ENCODE measurements at regions not wholly inside any gene's neighbourhood (a gene's known extent, or its start where the extent isn't known, plus 50 kb on each side); places are given as distances from the start of the nearest gene placed in this dataset.

- DNase-seq, result no peak
- Mint-ChIP-seq H3K27me3 (ENCODE audit: low read depth) (no peaks in the 10 kb centered on the region), H3K9me3 (no peaks in the 10 kb centered on the region), H3K4me3 (no peak overlapping the region), H3K27ac (no peak overlapping the region), H3K36me3 (ENCODE audit: insufficient read depth in 1 of 3, low read depth in 3 of 3) (no peaks in the 10 kb centered on the region), H3K4me1 (peaks cover 6 to 11% of the 10 kb centered on the region in 2 experiments)
- TF ChIP-seq, protein P1, sequence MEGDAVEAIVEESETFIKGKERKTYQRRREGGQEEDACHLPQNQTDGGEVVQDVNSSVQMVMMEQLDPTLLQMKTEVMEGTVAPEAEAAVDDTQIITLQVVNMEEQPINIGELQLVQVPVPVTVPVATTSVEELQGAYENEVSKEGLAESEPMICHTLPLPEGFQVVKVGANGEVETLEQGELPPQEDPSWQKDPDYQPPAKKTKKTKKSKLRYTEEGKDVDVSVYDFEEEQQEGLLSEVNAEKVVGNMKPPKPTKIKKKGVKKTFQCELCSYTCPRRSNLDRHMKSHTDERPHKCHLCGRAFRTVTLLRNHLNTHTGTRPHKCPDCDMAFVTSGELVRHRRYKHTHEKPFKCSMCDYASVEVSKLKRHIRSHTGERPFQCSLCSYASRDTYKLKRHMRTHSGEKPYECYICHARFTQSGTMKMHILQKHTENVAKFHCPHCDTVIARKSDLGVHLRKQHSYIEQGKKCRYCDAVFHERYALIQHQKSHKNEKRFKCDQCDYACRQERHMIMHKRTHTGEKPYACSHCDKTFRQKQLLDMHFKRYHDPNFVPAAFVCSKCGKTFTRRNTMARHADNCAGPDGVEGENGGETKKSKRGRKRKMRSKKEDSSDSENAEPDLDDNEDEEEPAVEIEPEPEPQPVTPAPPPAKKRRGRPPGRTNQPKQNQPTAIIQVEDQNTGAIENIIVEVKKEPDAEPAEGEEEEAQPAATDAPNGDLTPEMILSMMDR (conservative IDR thresholded peaks at IDR 0.05), result no peak
- Histone ChIP-seq H3K4ac (ENCODE audit: low read depth, low read length) (no peak overlapping the region), H3K27ac (ENCODE audit: insufficient read length, low read depth, low read length) (no peak overlapping the region), H3K23me2 (ENCODE audit: insufficient read length, low read depth, low read length, poor library complexity, severe bottlenecking) (no peaks in the 10 kb centered on the region), H3K79me1 (ENCODE audit: insufficient read depth, low read depth, low read length, poor library complexity, severe bottlenecking) (no peaks in the 10 kb centered on the region), H2BK15ac (ENCODE audit: low read depth, low read length) (no peak overlapping the region), H3K23ac (ENCODE audit: insufficient read length, low read depth, low read length) (no peak overlapping the region), H4K8ac (replicated peaks; ENCODE audit: insufficient read length, low read depth, low read length) (no peak overlapping the region), H4K20me1 (ENCODE audit: control insufficient read depth, insufficient read depth, insufficient read length) (no peaks in the 10 kb centered on the region), H2BK5ac (ENCODE audit: insufficient read length, low read length) (no peak overlapping the region), H2BK12ac (ENCODE audit: insufficient read length, low read depth, low read length) (no peak overlapping the region), H4K91ac (ENCODE audit: insufficient read length, low read depth, low read length) (no peak overlapping the region), H4K5ac (ENCODE audit: insufficient read length, low read depth, low read length) (no peak overlapping the region), H3T11ph (ENCODE audit: low read length) (no peak overlapping the region), H2AK5ac (ENCODE audit: insufficient read length, low read length) (no peak overlapping the region), H2BK120ac (ENCODE audit: low read depth, low read length, poor library complexity, severe bottlenecking) (no peak overlapping the region), H3K4me2 (ENCODE audit: insufficient read depth, insufficient read length, low read length) (no peak overlapping the region), H2BK20ac (ENCODE audit: low read depth, low read length, poor library complexity, severe bottlenecking) (no peak overlapping the region), H3K79me2 (ENCODE audit: insufficient read depth, low read length) (no peaks in the 10 kb centered on the region), H3K4me1 (ENCODE audit: insufficient read depth, low read length) (0 out of 2 replicates have a peak, but pooled peaks cover 2% of the 10 kb centered on the region), H3K14ac (ENCODE audit: insufficient read depth, low read length) (no peak overlapping the region), H3K9me3 (ENCODE audit: control insufficient read depth, low read depth, low read length) (no peaks in the 10 kb centered on the region), H3K56ac (ENCODE audit: insufficient read length, low read depth, low read length) (no peak overlapping the region), H2AFZ (ENCODE audit: low read length) (no peak overlapping the region), H3K18ac (ENCODE audit: insufficient read length, low read depth, low read length) (no peak overlapping the region), H3K27me3 (ENCODE audit: insufficient read depth, low read length) (no peaks in the 10 kb centered on the region), H3K9ac (ENCODE audit: extremely low read depth, insufficient read length, low read length) (no peak overlapping the region)
- WGBS (ENCODE audit: extremely low coverage, insufficient read length, low lambda C conversion rate), result no CpG with 5 or more reads among the region's 1 CpG
Observed at GRCh38 chr1:219788091-219788490, 140.3 kb downstream of the SLC30A10 start.

Measured in H9 (cell line).